ENCODE measurements at regions not wholly inside any gene's neighbourhood (a gene's known extent, or its start where the extent isn't known, plus 50 kb on each side); places are given as distances from the start of the nearest gene placed in this dataset.

DNA sequence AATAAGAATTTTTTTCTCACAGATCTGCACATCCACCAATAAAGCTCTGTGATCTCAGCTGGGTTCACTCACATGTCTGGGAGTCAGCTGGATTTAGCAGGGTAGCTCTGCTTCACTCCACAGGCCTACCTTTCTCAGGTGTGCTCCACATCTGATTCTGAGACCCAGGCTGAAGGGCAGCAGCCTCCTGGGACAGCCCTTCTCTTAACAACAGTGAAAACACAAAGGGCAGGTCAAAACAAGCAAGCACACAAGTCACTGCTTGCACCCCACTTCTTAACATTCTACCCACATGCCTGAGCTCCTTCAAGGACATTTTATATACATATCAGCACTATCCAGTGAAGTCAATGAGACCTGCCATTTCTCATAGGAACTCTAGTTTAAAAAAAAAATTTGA, 96.0 kb upstream of the MAP3K4 start:
- TF ChIP-seq, protein P1, sequence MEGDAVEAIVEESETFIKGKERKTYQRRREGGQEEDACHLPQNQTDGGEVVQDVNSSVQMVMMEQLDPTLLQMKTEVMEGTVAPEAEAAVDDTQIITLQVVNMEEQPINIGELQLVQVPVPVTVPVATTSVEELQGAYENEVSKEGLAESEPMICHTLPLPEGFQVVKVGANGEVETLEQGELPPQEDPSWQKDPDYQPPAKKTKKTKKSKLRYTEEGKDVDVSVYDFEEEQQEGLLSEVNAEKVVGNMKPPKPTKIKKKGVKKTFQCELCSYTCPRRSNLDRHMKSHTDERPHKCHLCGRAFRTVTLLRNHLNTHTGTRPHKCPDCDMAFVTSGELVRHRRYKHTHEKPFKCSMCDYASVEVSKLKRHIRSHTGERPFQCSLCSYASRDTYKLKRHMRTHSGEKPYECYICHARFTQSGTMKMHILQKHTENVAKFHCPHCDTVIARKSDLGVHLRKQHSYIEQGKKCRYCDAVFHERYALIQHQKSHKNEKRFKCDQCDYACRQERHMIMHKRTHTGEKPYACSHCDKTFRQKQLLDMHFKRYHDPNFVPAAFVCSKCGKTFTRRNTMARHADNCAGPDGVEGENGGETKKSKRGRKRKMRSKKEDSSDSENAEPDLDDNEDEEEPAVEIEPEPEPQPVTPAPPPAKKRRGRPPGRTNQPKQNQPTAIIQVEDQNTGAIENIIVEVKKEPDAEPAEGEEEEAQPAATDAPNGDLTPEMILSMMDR (IDR thresholded peaks at IDR 0.05): no peak
- no peak for TF ChIP-seq POLR2A (IDR thresholded peaks at IDR 0.05)
